ENCODE measurements at regions not wholly inside any gene's neighbourhood (a gene's known extent, or its start where the extent isn't known, plus 50 kb on each side); places are given as distances from the start of the nearest gene placed in this dataset.

- no peaks in the 10 kb centered on the region for H3K36me3 ChIP-seq (ENCODE audit: control insufficient read depth in 2 of 2, insufficient read depth in 2 of 2, low read length in 1 of 2)
- H3K4me1 ChIP-seq (ENCODE audit: control insufficient read depth in 2 of 2, insufficient read depth in 2 of 2, low read length in 2 of 2), result no peaks in the 10 kb centered on the region
- 63% methylated on average over 3 of the region's 3 CpGs for WGBS
- no peaks in the 10 kb centered on the region for H3K27me3 ChIP-seq (ENCODE audit: control insufficient read depth in 2 of 2, insufficient read depth in 1 of 2, low read length in 1 of 2)
- H3K4me3 ChIP-seq (ENCODE audit: low read length in 2 of 2), result no peak overlapping the region
- H3K9me3 ChIP-seq (ENCODE audit: control insufficient read depth in 2 of 2, insufficient read depth in 1 of 2, low read length in 1 of 2), result no peaks in the 10 kb centered on the region
- DNase-seq (ENCODE audit: low read depth in 6 of 9, low spot score in 9 of 9), result no peak
- no peak overlapping the region for H3K27ac ChIP-seq (ENCODE audit: low read depth in 1 of 2, low read length in 1 of 2)
Observed at GRCh38 chr1:82246050-82246449, 445.3 kb downstream of the ADGRL2 start.

GRCh38 chr1:82245345-82246014, 444.7 kb downstream of the ADGRL2 start:
- Histone ChIP-seq H3K36me3 (ENCODE audit: control insufficient read depth in 2 of 2, insufficient read depth in 2 of 2, low read length in 1 of 2) (no peaks in the 10 kb centered on the region), H3K9me3 (ENCODE audit: control insufficient read depth in 2 of 2, insufficient read depth in 1 of 2, low read length in 1 of 2) (no peaks in the 10 kb centered on the region), H3K4me3 (ENCODE audit: low read length in 2 of 2) (no peak overlapping the region), H3K27me3 (ENCODE audit: control insufficient read depth in 2 of 2, insufficient read depth in 1 of 2, low read length in 1 of 2) (no peaks in the 10 kb centered on the region), H3K4me1 (ENCODE audit: control insufficient read depth in 2 of 2, insufficient read depth in 2 of 2, low read length in 2 of 2) (no peaks in the 10 kb centered on the region), H3K27ac (ENCODE audit: low read depth in 1 of 2, low read length in 1 of 2) (no peak overlapping the region)
- no peak for DNase-seq (ENCODE audit: low read depth in 6 of 9, low spot score in 9 of 9)
- WGBS, result 97% methylated on average over 7 of the region's 7 CpGs

GRCh38 chr1:82240571-82240970, 439.8 kb downstream of the ADGRL2 start:
- Histone ChIP-seq H3K9me3 (ENCODE audit: control insufficient read depth in 2 of 2, insufficient read depth in 1 of 2, low read length in 1 of 2) (no peaks in the 10 kb centered on the region), H3K27ac (ENCODE audit: low read depth in 1 of 2, low read length in 1 of 2) (no peak overlapping the region), H3K4me1 (ENCODE audit: control insufficient read depth in 2 of 2, insufficient read depth in 2 of 2, low read length in 2 of 2) (no peaks in the 10 kb centered on the region), H3K27me3 (ENCODE audit: control insufficient read depth in 2 of 2, insufficient read depth in 1 of 2, low read length in 1 of 2) (no peaks in the 10 kb centered on the region), H3K4me3 (ENCODE audit: low read length in 2 of 2) (no peak overlapping the region), H3K36me3 (ENCODE audit: control insufficient read depth in 2 of 2, insufficient read depth in 2 of 2, low read length in 1 of 2) (no peaks in the 10 kb centered on the region)
- DNase-seq (ENCODE audit: low read depth in 6 of 9, low spot score in 9 of 9), result no peak
- 64% methylated on average over 3 of the region's 3 CpGs for WGBS

- Histone ChIP-seq H3K4me3 (ENCODE audit: low read length in 2 of 2) (no peak overlapping the region), H3K9me3 (ENCODE audit: control insufficient read depth in 2 of 2, insufficient read depth in 1 of 2, low read length in 1 of 2) (no peaks in the 10 kb centered on the region), H3K4me1 (ENCODE audit: control insufficient read depth in 2 of 2, insufficient read depth in 2 of 2, low read length in 2 of 2) (no peaks in the 10 kb centered on the region), H3K27ac (ENCODE audit: low read depth in 1 of 2, low read length in 1 of 2) (no peak overlapping the region), H3K36me3 (ENCODE audit: control insufficient read depth in 2 of 2, insufficient read depth in 2 of 2, low read length in 1 of 2) (no peaks in the 10 kb centered on the region), H3K27me3 (ENCODE audit: control insufficient read depth in 2 of 2, insufficient read depth in 1 of 2, low read length in 1 of 2) (no peaks in the 10 kb centered on the region)
- WGBS, result 92% methylated on average over 4 of the region's 4 CpGs
- no peak for DNase-seq (ENCODE audit: low read depth in 6 of 9, low spot score in 9 of 9)
Observed at GRCh38 chr1:82230667-82231066, 429.9 kb downstream of the ADGRL2 start.

GRCh38 chr1:82227306-82228095, 426.8 kb downstream of the ADGRL2 start:
- Histone ChIP-seq H3K27me3 (ENCODE audit: control insufficient read depth in 2 of 2, insufficient read depth in 1 of 2, low read length in 1 of 2) (no peaks in the 10 kb centered on the region), H3K9me3 (ENCODE audit: control insufficient read depth in 2 of 2, insufficient read depth in 1 of 2, low read length in 1 of 2) (no peaks in the 10 kb centered on the region), H3K4me3 (ENCODE audit: low read length in 2 of 2) (no peak overlapping the region), H3K27ac (ENCODE audit: low read depth in 1 of 2, low read length in 1 of 2) (peak overlapping the region in 1 of 2 donors; percentile 4), H3K4me1 (ENCODE audit: control insufficient read depth in 2 of 2, insufficient read depth in 2 of 2, low read length in 2 of 2) (peaks cover 0 to 3% of the 10 kb centered on the region in 2 donors), H3K36me3 (ENCODE audit: control insufficient read depth in 2 of 2, insufficient read depth in 2 of 2, low read length in 1 of 2) (no peaks in the 10 kb centered on the region)
- 44% methylated on average over 3 of the region's 3 CpGs for WGBS
- no peak for DNase-seq (ENCODE audit: low read depth in 6 of 9, low spot score in 9 of 9)

GRCh38 chr1:82226186-82226505, 425.4 kb downstream of the ADGRL2 start:
- Histone ChIP-seq H3K9me3 (ENCODE audit: control insufficient read depth in 2 of 2, insufficient read depth in 1 of 2, low read length in 1 of 2) (no peaks in the 10 kb centered on the region), H3K27me3 (ENCODE audit: control insufficient read depth in 2 of 2, insufficient read depth in 1 of 2, low read length in 1 of 2) (no peaks in the 10 kb centered on the region), H3K36me3 (ENCODE audit: control insufficient read depth in 2 of 2, insufficient read depth in 2 of 2, low read length in 1 of 2) (no peaks in the 10 kb centered on the region), H3K4me3 (ENCODE audit: low read length in 2 of 2) (no peak overlapping the region), H3K27ac (ENCODE audit: low read depth in 1 of 2, low read length in 1 of 2) (no peak overlapping the region), H3K4me1 (ENCODE audit: control insufficient read depth in 2 of 2, insufficient read depth in 2 of 2, low read length in 2 of 2) (peaks cover 0 to 3% of the 10 kb centered on the region in 2 donors)
- 90% methylated on average over 1 of the region's 1 CpG for WGBS
- DNase-seq (ENCODE audit: low read depth in 6 of 9, low spot score in 9 of 9), result peak in 1 of 9 donors; percentile 10

GRCh38 chr1:82225421-82226185, 424.9 kb downstream of the ADGRL2 start:
- peak overlapping the region in 1 of 2 donors; percentile 15 for H3K27ac ChIP-seq (ENCODE audit: low read depth in 1 of 2, low read length in 1 of 2)
- no peak for DNase-seq (ENCODE audit: low read depth in 6 of 9, low spot score in 9 of 9)
- no peaks in the 10 kb centered on the region for H3K36me3 ChIP-seq (ENCODE audit: control insufficient read depth in 2 of 2, insufficient read depth in 2 of 2, low read length in 1 of 2)
- peaks cover 0 to 3% of the 10 kb centered on the region in 2 donors for H3K4me1 ChIP-seq (ENCODE audit: control insufficient read depth in 2 of 2, insufficient read depth in 2 of 2, low read length in 2 of 2)
- WGBS, result 41% methylated on average over 3 of the region's 3 CpGs
- no peaks in the 10 kb centered on the region for H3K27me3 ChIP-seq (ENCODE audit: control insufficient read depth in 2 of 2, insufficient read depth in 1 of 2, low read length in 1 of 2)
- no peaks in the 10 kb centered on the region for H3K9me3 ChIP-seq (ENCODE audit: control insufficient read depth in 2 of 2, insufficient read depth in 1 of 2, low read length in 1 of 2)
- no peak overlapping the region for H3K4me3 ChIP-seq (ENCODE audit: low read length in 2 of 2)

GRCh38 chr1:82223091-82223490, 422.4 kb downstream of the ADGRL2 start:
- WGBS, result 94% methylated on average over 1 of the region's 1 CpG
- no peak for DNase-seq (ENCODE audit: low read depth in 6 of 9, low spot score in 9 of 9)
- Histone ChIP-seq H3K4me3 (ENCODE audit: low read length in 2 of 2) (no peak overlapping the region), H3K27ac (ENCODE audit: low read depth in 1 of 2, low read length in 1 of 2) (no peak overlapping the region), H3K27me3 (ENCODE audit: control insufficient read depth in 2 of 2, insufficient read depth in 1 of 2, low read length in 1 of 2) (no peaks in the 10 kb centered on the region), H3K9me3 (ENCODE audit: control insufficient read depth in 2 of 2, insufficient read depth in 1 of 2, low read length in 1 of 2) (no peaks in the 10 kb centered on the region), H3K36me3 (ENCODE audit: control insufficient read depth in 2 of 2, insufficient read depth in 2 of 2, low read length in 1 of 2) (no peaks in the 10 kb centered on the region), H3K4me1 (ENCODE audit: control insufficient read depth in 2 of 2, insufficient read depth in 2 of 2, low read length in 2 of 2) (peaks cover 0 to 3% of the 10 kb centered on the region in 2 donors)

GRCh38 chr1:82221721-82222120, 421.0 kb downstream of the ADGRL2 start:
- H3K36me3 ChIP-seq (ENCODE audit: control insufficient read depth in 2 of 2, insufficient read depth in 2 of 2, low read length in 1 of 2), result no peaks in the 10 kb centered on the region
- DNase-seq (ENCODE audit: low read depth in 6 of 9, low spot score in 9 of 9), result no peak
- H3K4me3 ChIP-seq (ENCODE audit: low read length in 2 of 2), result no peak overlapping the region
- peaks cover 0 to 3% of the 10 kb centered on the region in 2 donors for H3K4me1 ChIP-seq (ENCODE audit: control insufficient read depth in 2 of 2, insufficient read depth in 2 of 2, low read length in 2 of 2)
- H3K9me3 ChIP-seq (ENCODE audit: control insufficient read depth in 2 of 2, insufficient read depth in 1 of 2, low read length in 1 of 2), result no peaks in the 10 kb centered on the region
- 95% methylated on average over 5 of the region's 5 CpGs for WGBS
- no peak overlapping the region for H3K27ac ChIP-seq (ENCODE audit: low read depth in 1 of 2, low read length in 1 of 2)
- no peaks in the 10 kb centered on the region for H3K27me3 ChIP-seq (ENCODE audit: control insufficient read depth in 2 of 2, insufficient read depth in 1 of 2, low read length in 1 of 2)
